Subcutaneous abdominal adipose tissue (tissue), 5 donors: ENCODE measurements at regions not wholly inside any gene's neighbourhood (a gene's known extent, or its start where the extent isn't known, plus 50 kb on each side); places are given as distances from the start of the nearest gene placed in this dataset.

Experiments
- H3K27ac ChIP-seq: one replicate; pipeline ENCODE4 v1.7.0; 2013; ENCODE audit warnings: low read depth, mild to moderate bottlenecking, inconsistent platforms, low read length, moderate library complexity
- H3K27me3 ChIP-seq, 5 donors: one replicate each; pipeline ENCODE4 v1.7.0; 2013; ENCODE audit warnings: low read length in 5 of 5, inconsistent platforms in 1 of 5; ENCODE audit not compliant: control insufficient read depth in 5 of 5, insufficient read depth in 4 of 5
- H3K36me3 ChIP-seq, 5 donors: one replicate each; pipeline ENCODE4 v1.7.0; 2013; ENCODE audit warnings: low read length in 5 of 5; ENCODE audit not compliant: control insufficient read depth in 5 of 5, insufficient read depth in 5 of 5
- H3K4me1 ChIP-seq, 5 donors: one replicate each; pipeline ENCODE4 v1.7.0; 2013; ENCODE audit warnings: low read length in 5 of 5, mild to moderate bottlenecking in 3 of 5, moderate library complexity in 1 of 5; ENCODE audit not compliant: control insufficient read depth in 5 of 5, insufficient read depth in 5 of 5
- H3K4me3 ChIP-seq, 5 donors: one replicate each; pipeline ENCODE4 v1.7.0; 2013; ENCODE audit warnings: low read length in 5 of 5, low read depth in 1 of 5
- H3K9ac ChIP-seq, 5 donors: one replicate each; pipeline ENCODE4 v1.7.0; 2013; ENCODE audit warnings: low read length in 5 of 5, mild to moderate bottlenecking in 4 of 5, moderate library complexity in 3 of 5
- H3K9me3 ChIP-seq, 5 donors: one replicate each; pipeline ENCODE4 v1.7.0; 2013; ENCODE audit warnings: low read length in 5 of 5; ENCODE audit not compliant: control insufficient read depth in 5 of 5
- donor health status: healthy.
- donor health status: healthy.
- donor health status: healthy.
- donor health status: healthy.
- donor health status: healthy.

GRCh38 chr9:91116211-91116610, 245.5 kb downstream of the AUH start:
- Histone ChIP-seq H3K27me3 (no peaks in the 10 kb centered on the region), H3K4me3 (no peak overlapping the region), H3K36me3 (no peaks in the 10 kb centered on the region), H3K9ac (peak overlapping the region in 3 of 5 donors; percentile 40 to 57 (median 48)), H3K9me3 (no peaks in the 10 kb centered on the region), H3K4me1 (peaks cover 8 to 49% (median 37%) of the 10 kb centered on the region in 5 donors), H3K27ac (peak overlapping the region; percentile 78)

GRCh38 chr9:91116711-91117110, 245.0 kb downstream of the AUH start:
- peak overlapping the region; percentile 78 for H3K27ac ChIP-seq
- H3K36me3 ChIP-seq: no peaks in the 10 kb centered on the region
- no peaks in the 10 kb centered on the region for H3K9me3 ChIP-seq
- H3K27me3 ChIP-seq: no peaks in the 10 kb centered on the region
- peak overlapping the region in 4 of 5 donors; percentile 40 to 48 (median 46) for H3K9ac ChIP-seq
- H3K4me3 ChIP-seq: no peak overlapping the region
- peaks cover 8 to 49% (median 37%) of the 10 kb centered on the region in 5 donors for H3K4me1 ChIP-seq

DNA sequence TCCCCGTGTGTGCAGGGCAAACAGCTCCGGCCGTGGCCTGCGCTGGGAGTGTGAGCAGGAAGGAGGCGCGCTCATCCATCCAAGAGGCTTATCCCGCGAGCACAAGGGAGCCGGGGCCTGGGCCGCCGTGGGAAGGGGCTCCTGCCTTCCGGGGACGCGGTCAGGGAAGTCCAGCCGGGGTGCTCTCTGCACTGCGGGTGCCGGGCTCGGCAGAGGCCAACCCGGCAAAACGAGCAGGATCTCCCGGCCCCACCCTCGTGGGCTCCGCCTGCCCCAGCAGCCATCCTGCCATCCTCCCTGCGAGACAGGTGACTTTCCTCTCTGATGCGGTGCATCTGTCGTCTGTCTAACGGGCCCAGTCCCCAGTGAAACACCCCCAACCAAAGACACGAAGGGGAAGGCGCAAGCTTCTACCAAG, 244.2 kb downstream of the AUH start:
- Histone ChIP-seq H3K9me3 (no peaks in the 10 kb centered on the region), H3K36me3 (no peaks in the 10 kb centered on the region), H3K27ac (peak overlapping the region; percentile 78), H3K4me3 (peak overlapping the region; percentile 8 to 55 (median 53)), H3K4me1 (peaks cover 8 to 49% (median 37%) of the 10 kb centered on the region in 5 donors), H3K9ac (peak overlapping the region in 4 of 5 donors; percentile 8 to 83 (median 42)), H3K27me3 (no peaks in the 10 kb centered on the region)

DNA sequence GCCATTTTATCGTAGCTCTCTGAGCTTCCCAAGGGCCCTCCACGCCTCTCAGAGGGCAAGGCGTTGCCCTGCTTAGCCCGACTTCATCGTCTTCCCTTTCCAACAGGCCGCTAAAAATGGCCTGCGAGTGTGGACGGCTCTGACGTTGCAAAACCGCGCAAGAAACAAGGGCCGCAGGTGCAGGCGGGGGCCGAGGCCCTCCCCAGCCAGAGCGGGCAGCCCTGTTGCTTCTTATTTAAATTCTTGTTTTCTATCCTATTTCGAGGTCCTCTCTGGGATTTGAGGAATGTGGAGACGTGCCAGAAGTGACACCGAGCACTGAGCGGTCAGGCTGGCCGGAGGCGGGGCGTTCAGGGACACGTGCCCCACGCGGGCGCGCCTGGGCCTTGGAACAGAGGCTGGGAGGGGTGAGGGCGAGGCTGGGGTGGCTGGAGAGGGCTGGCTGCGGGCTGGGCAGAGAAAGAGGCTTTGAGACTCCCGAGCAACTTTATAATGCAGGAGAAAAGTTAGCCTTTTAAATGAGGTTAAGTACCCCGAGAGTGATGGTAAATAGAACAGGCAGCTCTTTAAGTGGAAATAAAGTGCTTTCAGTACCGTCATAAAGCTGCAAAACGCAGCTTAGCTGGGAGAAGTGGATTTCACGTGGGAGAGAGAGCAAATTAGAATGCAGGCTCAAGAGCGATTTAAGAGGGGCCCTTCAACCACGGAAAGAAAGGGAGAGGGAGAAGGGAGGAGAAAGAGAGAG, 243.6 kb downstream of the AUH start:
- peaks cover 8 to 49% (median 37%) of the 10 kb centered on the region in 5 donors for H3K4me1 ChIP-seq
- no peaks in the 10 kb centered on the region for H3K9me3 ChIP-seq
- H3K27me3 ChIP-seq: no peaks in the 10 kb centered on the region
- H3K4me3 ChIP-seq: peak overlapping the region; percentile 17 to 68 (median 53)
- no peaks in the 10 kb centered on the region for H3K36me3 ChIP-seq
- peak overlapping the region; percentile 78 for H3K27ac ChIP-seq
- H3K9ac ChIP-seq: peak overlapping the region; percentile 8 to 83 (median 48)

DNA sequence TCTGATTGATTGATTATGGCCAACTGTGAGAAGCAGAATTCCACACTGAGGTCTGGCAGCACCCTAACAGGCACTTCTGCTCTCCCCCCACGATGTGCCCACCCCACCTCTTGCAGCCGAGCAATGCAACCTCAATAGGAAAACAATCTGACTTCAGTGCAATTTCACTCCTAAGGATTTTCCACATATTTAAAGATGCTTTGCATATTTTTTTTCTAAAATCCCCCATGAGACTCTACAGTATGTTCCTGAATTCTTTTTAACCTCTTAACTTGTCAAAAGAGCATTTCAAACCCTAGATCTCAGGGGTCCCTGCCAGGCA, 243.1 kb downstream of the AUH start:
- Histone ChIP-seq H3K9ac (peak overlapping the region; percentile 8 to 83 (median 48)), H3K4me3 (peak overlapping the region; percentile 17 to 68 (median 53)), H3K27me3 (no peaks in the 10 kb centered on the region), H3K27ac (peak overlapping the region; percentile 78), H3K4me1 (peaks cover 8 to 49% (median 37%) of the 10 kb centered on the region in 5 donors), H3K36me3 (no peaks in the 10 kb centered on the region), H3K9me3 (no peaks in the 10 kb centered on the region)

DNA sequence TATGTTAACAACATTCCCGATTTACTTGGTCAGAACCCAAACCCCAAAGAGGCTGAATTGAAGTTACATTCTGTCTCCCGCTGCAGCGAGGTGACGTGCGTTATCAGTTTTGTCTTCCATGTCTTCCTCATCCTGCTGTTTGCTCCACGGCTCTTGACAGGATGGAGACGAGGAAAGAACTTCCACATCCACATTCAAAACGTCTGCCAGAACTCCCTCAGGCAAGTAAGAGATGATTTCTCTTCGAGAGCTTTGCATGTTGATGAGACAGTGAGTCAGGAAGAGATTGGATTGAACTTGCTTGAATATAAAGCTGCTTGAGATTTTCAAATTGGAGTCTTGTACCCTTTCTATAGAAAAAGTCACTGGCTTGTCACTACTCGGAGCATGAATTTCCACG, 242.6 kb downstream of the AUH start:
- peak overlapping the region in 3 of 5 donors; percentile 14 to 83 (median 36) for H3K9ac ChIP-seq
- no peaks in the 10 kb centered on the region for H3K27me3 ChIP-seq
- no peaks in the 10 kb centered on the region for H3K36me3 ChIP-seq
- peak overlapping the region; percentile 78 for H3K27ac ChIP-seq
- H3K4me3 ChIP-seq: peak overlapping the region in 3 of 5 donors; percentile 8 to 68 (median 45)
- peaks cover 8 to 49% (median 37%) of the 10 kb centered on the region in 5 donors for H3K4me1 ChIP-seq
- H3K9me3 ChIP-seq: no peaks in the 10 kb centered on the region

- no peak overlapping the region for H3K4me3 ChIP-seq
- H3K4me1 ChIP-seq: peaks cover 8 to 49% (median 37%) of the 10 kb centered on the region in 5 donors
- no peaks in the 10 kb centered on the region for H3K27me3 ChIP-seq
- H3K36me3 ChIP-seq: no peaks in the 10 kb centered on the region
- H3K27ac ChIP-seq: peak overlapping the region; percentile 78
- H3K9ac ChIP-seq: peak overlapping the region in 1 of 5 donors; percentile 26
- H3K9me3 ChIP-seq: no peaks in the 10 kb centered on the region
These were observed 242.0 kb downstream of the AUH start for GRCh38 chr9:91119679-91120078.

- Histone ChIP-seq H3K27ac (peak overlapping the region; percentile 78), H3K4me3 (no peak overlapping the region), H3K9ac (peak overlapping the region in 1 of 5 donors; percentile 26), H3K9me3 (no peaks in the 10 kb centered on the region), H3K27me3 (no peaks in the 10 kb centered on the region), H3K4me1 (peaks cover 8 to 49% (median 37%) of the 10 kb centered on the region in 5 donors), H3K36me3 (no peaks in the 10 kb centered on the region)
These were observed 241.5 kb downstream of the AUH start for GRCh38 chr9:91120200-91120599.

- Histone ChIP-seq H3K9ac (no peak overlapping the region), H3K4me3 (no peak overlapping the region), H3K27me3 (no peaks in the 10 kb centered on the region), H3K36me3 (no peaks in the 10 kb centered on the region), H3K9me3 (no peaks in the 10 kb centered on the region), H3K27ac (no peak overlapping the region), H3K4me1 (peaks cover 4 to 27% (median 21%) of the 10 kb centered on the region in 5 donors)
These were observed 239.0 kb downstream of the AUH start for GRCh38 chr9:91122755-91123154.

DNA sequence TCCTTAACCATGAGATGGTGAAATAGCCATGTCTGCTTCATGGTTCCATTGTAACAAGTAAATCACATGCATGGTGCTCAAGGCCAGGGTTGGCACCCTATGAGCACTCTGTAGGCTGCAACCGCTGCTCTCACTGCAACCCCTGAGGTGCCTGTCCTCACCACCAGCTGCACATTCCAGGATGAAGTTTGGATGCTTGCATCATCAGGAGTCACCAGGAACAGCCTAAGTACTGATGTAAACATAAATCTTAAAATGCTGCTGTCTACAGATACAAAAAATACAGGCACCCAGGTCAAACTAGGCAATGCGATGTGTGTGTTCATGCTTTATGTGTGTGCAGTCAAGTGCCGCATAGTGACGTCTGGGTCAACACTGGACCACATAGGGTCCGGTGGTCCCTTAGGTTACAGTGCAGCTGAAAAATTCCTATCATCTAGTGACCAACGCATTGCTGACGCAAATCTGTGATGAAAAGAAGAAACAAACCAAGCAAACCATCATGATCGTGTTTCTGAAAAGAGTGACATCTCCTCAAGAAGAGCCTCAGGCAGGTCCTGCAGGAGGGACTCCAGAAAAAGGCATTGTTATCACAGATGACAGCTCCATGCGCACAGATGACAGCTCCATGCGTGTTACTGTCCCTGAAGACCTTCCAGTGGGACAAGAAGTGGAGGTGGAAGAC, 234.8 kb downstream of the AUH start:
- Histone ChIP-seq H3K4me1 (peaks cover 0 to 5% (median 0%) of the 10 kb centered on the region in 5 donors), H3K4me3 (no peak overlapping the region), H3K36me3 (no peaks in the 10 kb centered on the region), H3K27ac (no peak overlapping the region), H3K9ac (no peak overlapping the region), H3K27me3 (no peaks in the 10 kb centered on the region), H3K9me3 (no peaks in the 10 kb centered on the region)
